ENCODE measurements at regions not wholly inside any gene's neighbourhood (a gene's known extent, or its start where the extent isn't known, plus 50 kb on each side); places are given as distances from the start of the nearest gene placed in this dataset.

- Histone ChIP-seq H3K4me3 (no peak overlapping the region), H3K4me1 (replicated peaks) (no peaks in the 10 kb centered on the region), H3K27me3 (replicated peaks; ENCODE audit: insufficient read depth) (no peaks in the 10 kb centered on the region), H3K36me3 (no peaks in the 10 kb centered on the region), H3K27ac (no peak overlapping the region), H3K9me3 (no peaks in the 10 kb centered on the region)
- intact Hi-C loops (cut with DNase I) = no loop called here
- TF ChIP-seq CTCF (IDR thresholded peaks at IDR 0.05) (no peak), POLR2A (IDR thresholded peaks at IDR 0.05) (no peak), POLR2AphosphoS5 (IDR thresholded peaks at IDR 0.05) (no peak)
- 89% methylated on average over 3 of the region's 3 CpGs for WGBS
- DNase-seq (ENCODE audit: low spot score) = no peak
These were observed 1152.0 kb upstream of the ACO1 start for GRCh38 chr9:31232485-31232884.

GRCh38 chr9:31236344-31236743, 1148.1 kb upstream of the ACO1 start:
- Histone ChIP-seq H3K9me3 (no peaks in the 10 kb centered on the region), H3K4me3 (no peak overlapping the region), H3K4me1 (replicated peaks) (no peaks in the 10 kb centered on the region), H3K27me3 (replicated peaks; ENCODE audit: insufficient read depth) (no peaks in the 10 kb centered on the region), H3K27ac (no peak overlapping the region), H3K36me3 (no peaks in the 10 kb centered on the region)
- DNase-seq (ENCODE audit: low spot score) = no peak
- 16% methylated on average over 2 of the region's 2 CpGs for WGBS
- intact Hi-C loops (cut with DNase I) = no loop called here
- no peak for TF ChIP-seq POLR2AphosphoS5 (IDR thresholded peaks at IDR 0.05)
- TF ChIP-seq POLR2A (IDR thresholded peaks at IDR 0.05) = no peak
- TF ChIP-seq CTCF (IDR thresholded peaks at IDR 0.05) = no peak

- WGBS = 59% methylated on average over 1 of the region's 1 CpG
- H3K4me1 ChIP-seq (replicated peaks) = no peaks in the 10 kb centered on the region
These were observed 1141.1 kb upstream of the ACO1 start for GRCh38 chr9:31243386-31243785.

GRCh38 chr9:31248156-31248555, 1136.3 kb upstream of the ACO1 start:
- 58% methylated on average over 1 of the region's 1 CpG for WGBS
- no peaks in the 10 kb centered on the region for H3K27me3 ChIP-seq (replicated peaks; ENCODE audit: insufficient read depth)
- no peak for DNase-seq (ENCODE audit: low spot score)
- TF ChIP-seq POLR2A (IDR thresholded peaks at IDR 0.05) = no peak
- no peak for TF ChIP-seq CTCF (IDR thresholded peaks at IDR 0.05)
- no peak for TF ChIP-seq POLR2AphosphoS5 (IDR thresholded peaks at IDR 0.05)
- H3K36me3 ChIP-seq = no peaks in the 10 kb centered on the region
- H3K4me1 ChIP-seq (replicated peaks) = no peaks in the 10 kb centered on the region
- no peak overlapping the region for H3K27ac ChIP-seq
- intact Hi-C loops (cut with DNase I) = no loop called here
- no peak overlapping the region for H3K4me3 ChIP-seq
- no peaks in the 10 kb centered on the region for H3K9me3 ChIP-seq

More at GRCh38 chr9:31243386-31243785, 1141.1 kb upstream of the ACO1 start:
- Histone ChIP-seq H3K4me3 (no peak overlapping the region), H3K9me3 (no peaks in the 10 kb centered on the region), H3K27me3 (replicated peaks; ENCODE audit: insufficient read depth) (no peaks in the 10 kb centered on the region), H3K27ac (no peak overlapping the region), H3K36me3 (no peaks in the 10 kb centered on the region)
- intact Hi-C loops (cut with DNase I) = no loop called here
- no peak for TF ChIP-seq POLR2A (IDR thresholded peaks at IDR 0.05)
- no peak for TF ChIP-seq POLR2AphosphoS5 (IDR thresholded peaks at IDR 0.05)
- TF ChIP-seq CTCF (IDR thresholded peaks at IDR 0.05) = no peak
- DNase-seq (ENCODE audit: low spot score) = no peak

GRCh38 chr9:31251386-31251785, 1133.1 kb upstream of the ACO1 start:
- intact Hi-C loops (cut with DNase I) = no loop called here
- WGBS = 91% methylated on average over 2 of the region's 2 CpGs

More at GRCh38 chr9:31251386-31251785, 1133.1 kb upstream of the ACO1 start:
- no peak for TF ChIP-seq POLR2A (IDR thresholded peaks at IDR 0.05)
- TF ChIP-seq POLR2AphosphoS5 (IDR thresholded peaks at IDR 0.05) = no peak
- no peak for TF ChIP-seq CTCF (IDR thresholded peaks at IDR 0.05)
- DNase-seq (ENCODE audit: low spot score) = no peak
- Histone ChIP-seq H3K27ac (no peak overlapping the region), H3K9me3 (no peaks in the 10 kb centered on the region), H3K4me3 (no peak overlapping the region), H3K27me3 (replicated peaks; ENCODE audit: insufficient read depth) (no peaks in the 10 kb centered on the region), H3K4me1 (replicated peaks) (no peaks in the 10 kb centered on the region), H3K36me3 (no peaks in the 10 kb centered on the region)

Data from prostate gland (tissue), 2 donors.